Right hindlimb (tissue), 1 donor: ENCODE measurements at regions not wholly inside any gene's neighbourhood (a gene's known extent, or its start where the extent isn't known, plus 50 kb on each side); places are given as distances from the start of the nearest gene placed in this dataset.

Source experiments
- DNase-seq: peaks from one replicate; pipeline ENCODE4 v3.0.0-alpha.2; 2018

DNA sequence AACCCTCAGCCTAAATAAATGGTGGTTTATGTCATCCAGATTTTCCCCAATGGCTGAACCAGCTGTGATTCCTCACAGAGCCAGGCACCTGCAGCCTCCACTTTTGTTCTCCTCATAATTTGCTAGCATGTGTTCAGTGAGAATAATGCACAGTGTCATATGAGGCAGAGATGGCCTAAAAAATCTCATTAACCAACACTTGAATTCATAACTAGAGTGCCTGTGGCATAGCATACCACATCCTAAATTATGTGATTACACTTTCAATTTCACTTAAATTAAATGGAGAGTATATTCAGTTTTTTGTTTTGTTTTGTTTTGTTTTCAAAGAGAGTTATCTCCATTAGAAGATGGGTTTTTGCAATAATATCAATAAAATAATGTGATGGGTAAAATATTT is 488.0 kb downstream of the CBLN2 start:
- DNase-seq: no peak

DNA sequence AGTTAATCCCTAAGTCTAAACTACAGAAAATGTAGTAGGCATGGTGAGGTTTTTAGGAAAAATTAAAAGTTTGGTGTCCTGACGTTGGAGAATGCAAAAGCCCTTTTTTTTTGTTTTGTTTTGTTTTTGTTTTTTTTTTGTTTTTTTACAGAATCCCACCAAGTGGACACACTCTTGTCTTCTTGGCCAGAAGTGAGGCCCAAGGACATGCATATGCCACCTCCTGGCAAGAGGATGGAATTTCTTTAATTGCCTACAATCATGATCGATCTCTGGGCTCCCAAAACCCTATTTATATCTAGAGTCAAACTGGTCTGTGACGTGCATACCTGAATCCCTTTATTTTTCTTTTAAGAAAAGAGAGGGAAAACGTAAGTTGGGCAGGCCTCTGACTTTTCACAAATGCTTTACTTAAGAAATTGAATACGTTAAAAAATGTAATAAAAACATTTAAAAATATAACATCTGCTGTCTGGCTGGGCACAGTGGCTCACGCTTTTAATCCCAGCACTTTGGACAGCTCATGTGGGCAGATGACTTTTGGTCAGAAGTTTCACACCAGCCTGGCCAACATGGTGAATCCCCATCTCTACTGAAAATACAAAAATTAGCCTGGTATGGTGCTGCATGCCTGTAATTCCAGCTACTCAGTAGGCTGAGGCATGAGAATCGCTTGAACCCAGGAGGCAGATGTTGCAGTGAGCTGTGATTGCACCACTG is 502.7 kb downstream of the CBLN2 start:
- no peak for DNase-seq

GRCh38 chr18:72013427-72013850 is 530.7 kb downstream of the CBLN2 start:
- DNase-seq: no peak

- DNase-seq: no peak
Observed at GRCh38 chr18:71998547-71999097, 545.5 kb downstream of the CBLN2 start.

DNA sequence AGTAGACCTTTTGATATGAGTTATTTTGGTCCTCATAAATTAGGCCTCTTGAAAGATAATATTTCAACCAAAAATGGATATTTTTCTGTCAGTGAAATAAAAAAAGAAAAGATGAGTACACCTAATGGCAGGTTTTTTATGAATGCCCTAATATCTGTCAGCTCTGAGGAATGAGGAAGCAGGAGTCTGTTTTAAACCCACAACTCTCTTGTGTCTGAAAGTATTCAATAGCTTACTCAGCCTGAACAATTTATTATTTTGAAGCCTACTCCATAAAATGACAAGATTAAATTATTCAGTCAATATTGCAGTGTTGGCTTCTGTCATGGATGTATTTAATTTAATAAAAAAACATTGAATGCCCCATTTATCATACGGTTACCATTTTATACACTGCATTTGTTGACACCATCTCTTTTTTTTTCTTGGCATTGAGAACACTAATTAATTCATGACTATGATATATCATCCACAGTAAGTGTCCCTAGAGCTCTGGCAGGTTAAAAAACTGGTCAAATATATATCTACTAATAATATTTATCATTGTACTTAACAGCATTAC is 548.2 kb downstream of the CBLN2 start:
- DNase-seq: no peak

DNA sequence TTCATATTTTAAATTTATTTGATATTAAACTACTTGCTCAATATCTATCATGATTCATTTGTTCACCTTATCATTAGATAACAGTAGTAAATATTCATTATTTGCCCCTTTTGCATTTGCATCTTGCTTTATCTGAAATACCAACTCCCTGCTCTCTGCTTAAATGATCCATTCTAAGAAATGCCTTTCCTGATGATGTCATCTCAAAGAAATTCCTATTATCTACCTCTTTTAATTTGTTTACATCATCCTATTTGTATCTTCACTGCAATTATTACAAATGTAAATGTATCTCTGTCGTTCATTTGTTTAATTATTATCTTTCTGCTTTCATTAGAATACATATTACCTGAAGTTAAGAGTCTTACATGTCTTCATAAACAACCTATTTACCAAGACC is 549.9 kb downstream of the CBLN2 start:
- DNase-seq: no peak

GRCh38 chr18:71989616-71990015 is 554.5 kb downstream of the CBLN2 start:
- DNase-seq: no peak

GRCh38 chr18:71986351-71987050 is 557.6 kb downstream of the CBLN2 start:
- no peak for DNase-seq

DNA sequence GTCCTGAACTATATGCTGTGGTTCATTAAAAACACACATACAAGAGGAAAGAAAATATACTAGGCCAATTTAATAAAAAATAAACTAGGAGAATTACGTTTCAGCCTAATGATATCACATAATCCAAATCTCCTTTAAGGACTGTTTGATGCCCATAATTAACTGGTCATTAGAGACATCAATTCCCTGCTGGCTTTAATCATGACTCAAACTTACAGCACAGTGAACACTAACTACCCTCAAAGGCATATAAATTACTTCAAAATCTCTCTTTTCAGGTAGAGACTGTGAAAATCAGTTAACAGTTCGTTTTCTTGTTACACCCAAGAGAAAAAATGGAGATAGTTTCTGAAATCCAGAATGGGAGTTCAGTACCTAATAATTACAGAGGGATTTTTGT is 567.4 kb downstream of the CBLN2 start:
- DNase-seq: no peak

- no peak for DNase-seq
Observed at GRCh38 chr18:71966791-71967190, 577.4 kb downstream of the CBLN2 start.

GRCh38 chr18:71958605-71959004 is 585.5 kb downstream of the CBLN2 start:
- DNase-seq: no peak

DNA sequence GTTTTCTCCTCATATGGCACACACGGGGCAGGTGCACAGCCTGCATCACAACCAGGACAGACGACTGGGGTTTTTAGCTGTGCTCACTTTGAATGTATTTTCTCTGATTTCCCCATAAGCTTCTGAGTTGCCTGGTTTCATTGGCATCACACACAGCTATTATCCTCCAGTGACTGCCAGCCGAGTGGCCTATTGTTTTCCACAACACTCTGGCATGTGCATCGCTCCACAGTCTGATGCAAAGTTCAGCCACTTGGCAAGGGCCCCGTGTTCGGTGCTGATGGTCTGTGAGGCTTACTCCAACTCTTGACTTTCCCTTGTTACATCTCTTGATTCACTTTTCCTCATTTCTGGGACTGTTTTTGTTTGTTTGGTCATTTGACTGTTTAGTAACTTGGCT is 593.1 kb downstream of the CBLN2 start:
- no peak for DNase-seq

GRCh38 chr18:71942433-71942832 is 601.7 kb downstream of the CBLN2 start:
- DNase-seq: no peak

GRCh38 chr18:71939483-71939882 is 604.7 kb downstream of the CBLN2 start:
- no peak for DNase-seq

DNA sequence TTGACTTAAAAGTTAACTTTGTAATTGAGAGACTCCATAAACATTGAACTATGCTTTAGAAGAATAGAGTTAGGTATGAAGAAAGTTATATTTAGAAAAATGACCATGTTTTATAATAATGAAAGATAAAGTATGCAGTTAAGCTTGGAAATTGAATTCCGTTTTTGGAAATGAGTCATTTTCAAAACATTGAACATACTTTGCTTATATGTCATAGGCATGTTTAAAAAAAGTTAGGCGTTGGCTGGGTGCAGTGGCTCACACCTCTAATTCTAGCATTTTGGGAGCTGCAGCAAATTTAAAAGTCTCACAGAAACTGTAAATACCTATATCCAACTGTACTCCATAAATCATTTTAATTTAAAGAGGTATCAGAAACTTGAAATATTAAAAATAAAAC is 607.4 kb downstream of the CBLN2 start:
- no peak for DNase-seq

GRCh38 chr18:71919211-71919610 is 624.9 kb downstream of the CBLN2 start:
- no peak for DNase-seq

GRCh38 chr18:71913641-71914040 is 630.5 kb downstream of the CBLN2 start:
- DNase-seq: no peak

GRCh38 chr18:71902482-71902881 is 641.7 kb downstream of the CBLN2 start:
- DNase-seq: no peak

DNA sequence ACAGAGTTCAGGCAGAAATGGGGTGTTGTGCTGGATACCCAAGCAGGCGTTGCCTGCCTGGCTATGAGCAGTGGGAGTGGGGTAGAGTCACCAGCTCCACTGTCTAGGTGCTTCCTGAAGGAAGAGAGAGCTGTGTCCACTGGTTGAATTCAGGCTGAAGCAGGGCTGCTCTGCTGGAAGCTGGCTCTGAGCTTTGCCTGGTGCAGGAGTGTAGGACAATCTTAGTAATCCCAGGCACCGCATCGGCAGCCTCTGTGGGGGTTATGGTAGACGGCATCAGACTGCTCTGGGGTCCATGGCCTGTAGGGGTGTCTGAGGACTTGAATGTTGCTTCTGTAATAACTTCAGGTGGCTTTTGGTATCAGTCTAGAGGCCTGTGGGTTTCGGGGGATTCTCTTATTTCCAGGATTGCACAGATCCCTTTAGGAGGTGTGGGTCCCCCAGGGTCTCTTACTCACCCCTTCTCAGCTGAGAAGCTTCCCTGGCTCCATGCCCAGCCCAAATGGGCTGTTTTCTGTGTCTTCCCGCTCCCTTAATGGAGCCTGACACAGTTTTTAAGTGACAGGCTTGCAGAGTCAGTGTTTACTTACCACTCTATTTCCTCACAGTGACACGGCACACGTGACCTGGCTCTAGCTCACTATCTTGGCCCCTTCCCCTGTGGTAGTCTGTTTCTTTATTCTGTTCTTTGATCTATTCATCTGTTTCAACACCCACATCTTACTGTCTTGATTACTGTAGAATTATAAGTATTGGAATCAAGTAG is 644.3 kb downstream of the CBLN2 start:
- no peak for DNase-seq

DNA sequence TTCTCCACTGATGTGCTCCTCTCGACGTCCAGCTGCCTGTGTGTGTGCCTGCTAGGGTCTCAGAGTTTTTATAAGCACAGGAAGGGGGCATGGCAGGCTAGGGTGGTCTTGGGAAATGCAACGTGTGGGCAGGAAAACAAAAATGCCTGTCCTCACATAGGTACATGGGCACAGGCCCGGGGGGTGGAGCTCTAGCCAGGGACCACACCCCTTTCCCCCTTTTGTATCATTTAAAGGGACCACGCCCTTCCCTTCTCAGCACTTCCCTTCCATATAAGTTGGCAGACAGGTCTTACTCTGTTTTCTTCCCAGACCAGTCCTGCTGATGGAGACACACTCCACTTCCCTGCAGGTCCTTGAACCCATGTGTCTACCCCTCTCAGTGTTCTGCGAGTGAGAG is 645.0 kb downstream of the CBLN2 start:
- DNase-seq: no peak

GRCh38 chr18:71887509-71887908 is 656.6 kb downstream of the CBLN2 start:
- no peak for DNase-seq

GRCh38 chr18:71878226-71878625 is 665.9 kb downstream of the CBLN2 start:
- DNase-seq: no peak

- no peak for DNase-seq
Observed at GRCh38 chr18:71873695-71874094, 670.4 kb downstream of the CBLN2 start.
